ENCODE measurements at regions not wholly inside any gene's neighbourhood (a gene's known extent, or its start where the extent isn't known, plus 50 kb on each side); places are given as distances from the start of the nearest gene placed in this dataset.

- H3K4me3 Mint-ChIP-seq (ENCODE audit: low read depth): no peak overlapping the region
- H3K27ac Mint-ChIP-seq: no peak overlapping the region
- no peak for TF ChIP-seq CTCF (IDR thresholded peaks at IDR 0.05; ENCODE audit: unreplicated experiment)
- DNase-seq (ENCODE audit: low spot score, unreplicated experiment): no peak
- H3K36me3 Mint-ChIP-seq (ENCODE audit: insufficient read depth): no peaks in the 10 kb centered on the region
- no peaks in the 10 kb centered on the region for H3K4me1 Mint-ChIP-seq (ENCODE audit: low read depth)
- peaks cover 2% of the 10 kb centered on the region for H3K9me3 Mint-ChIP-seq (ENCODE audit: low read depth)
- H3K27me3 Mint-ChIP-seq: no peaks in the 10 kb centered on the region
Measured at GRCh38 chr5:165286692-165287091, 1781.3 kb downstream of the MAT2B start.

- no peak overlapping the region for H3K4me3 Mint-ChIP-seq (ENCODE audit: low read depth)
- H3K27ac Mint-ChIP-seq: no peak overlapping the region
- no peaks in the 10 kb centered on the region for H3K27me3 Mint-ChIP-seq
- DNase-seq (ENCODE audit: low spot score, unreplicated experiment): no peak
- H3K36me3 Mint-ChIP-seq (ENCODE audit: insufficient read depth): no peaks in the 10 kb centered on the region
- H3K9me3 Mint-ChIP-seq (ENCODE audit: low read depth): peaks cover 3% of the 10 kb centered on the region
- H3K4me1 Mint-ChIP-seq (ENCODE audit: low read depth): no peaks in the 10 kb centered on the region
- TF ChIP-seq CTCF (IDR thresholded peaks at IDR 0.05; ENCODE audit: unreplicated experiment): no peak
Measured at GRCh38 chr5:165290535-165290934, 1785.1 kb downstream of the MAT2B start.

- Mint-ChIP-seq H3K36me3 (ENCODE audit: insufficient read depth) (no peaks in the 10 kb centered on the region), H3K27me3 (no peaks in the 10 kb centered on the region), H3K9me3 (ENCODE audit: low read depth) (peaks cover 5% of the 10 kb centered on the region), H3K4me3 (ENCODE audit: low read depth) (no peak overlapping the region), H3K27ac (no peak overlapping the region), H3K4me1 (ENCODE audit: low read depth) (no peaks in the 10 kb centered on the region)
- TF ChIP-seq CTCF (IDR thresholded peaks at IDR 0.05; ENCODE audit: unreplicated experiment): no peak
- DNase-seq (ENCODE audit: low spot score, unreplicated experiment): no peak
Measured at GRCh38 chr5:165296401-165297130, 1791.1 kb downstream of the MAT2B start.

- no peak for TF ChIP-seq CTCF (IDR thresholded peaks at IDR 0.05; ENCODE audit: unreplicated experiment)
- no peak overlapping the region for H3K27ac Mint-ChIP-seq
- peaks cover 3% of the 10 kb centered on the region for H3K9me3 Mint-ChIP-seq (ENCODE audit: low read depth)
- no peaks in the 10 kb centered on the region for H3K27me3 Mint-ChIP-seq
- no peaks in the 10 kb centered on the region for H3K4me1 Mint-ChIP-seq (ENCODE audit: low read depth)
- no peak for DNase-seq (ENCODE audit: low spot score, unreplicated experiment)
- H3K36me3 Mint-ChIP-seq (ENCODE audit: insufficient read depth): no peaks in the 10 kb centered on the region
- no peak overlapping the region for H3K4me3 Mint-ChIP-seq (ENCODE audit: low read depth)
Measured at GRCh38 chr5:165304193-165304827, 1798.9 kb downstream of the MAT2B start.

GRCh38 chr5:165305596-165305995, 1800.2 kb downstream of the MAT2B start:
- no peaks in the 10 kb centered on the region for H3K4me1 Mint-ChIP-seq (ENCODE audit: low read depth)
- no peak for TF ChIP-seq CTCF (IDR thresholded peaks at IDR 0.05; ENCODE audit: unreplicated experiment)
- peaks cover 3% of the 10 kb centered on the region for H3K9me3 Mint-ChIP-seq (ENCODE audit: low read depth)
- H3K27me3 Mint-ChIP-seq: no peaks in the 10 kb centered on the region
- DNase-seq (ENCODE audit: low spot score, unreplicated experiment): no peak
- no peak overlapping the region for H3K27ac Mint-ChIP-seq
- H3K36me3 Mint-ChIP-seq (ENCODE audit: insufficient read depth): no peaks in the 10 kb centered on the region
- no peak overlapping the region for H3K4me3 Mint-ChIP-seq (ENCODE audit: low read depth)
